Panc1 (cell line): ENCODE measurements at regions not wholly inside any gene's neighbourhood (a gene's known extent, or its start where the extent isn't known, plus 50 kb on each side); places are given as distances from the start of the nearest gene placed in this dataset.

Experiments
- POLR2AphosphoS5 ChIP-seq: IDR thresholded peaks from 2 replicates; pipeline ENCODE4 v1.6.1; 2012; ENCODE audit warnings: mild to moderate bottlenecking, low read depth, low read length, moderate library complexity
- TF ChIP-seq, protein P1 (sequence below): fragments of 450-650 bp; IDR thresholded peaks from 2 replicates; pipeline ENCODE4 v1.5.1; 2017; ENCODE audit warnings: mild to moderate bottlenecking

DNA sequence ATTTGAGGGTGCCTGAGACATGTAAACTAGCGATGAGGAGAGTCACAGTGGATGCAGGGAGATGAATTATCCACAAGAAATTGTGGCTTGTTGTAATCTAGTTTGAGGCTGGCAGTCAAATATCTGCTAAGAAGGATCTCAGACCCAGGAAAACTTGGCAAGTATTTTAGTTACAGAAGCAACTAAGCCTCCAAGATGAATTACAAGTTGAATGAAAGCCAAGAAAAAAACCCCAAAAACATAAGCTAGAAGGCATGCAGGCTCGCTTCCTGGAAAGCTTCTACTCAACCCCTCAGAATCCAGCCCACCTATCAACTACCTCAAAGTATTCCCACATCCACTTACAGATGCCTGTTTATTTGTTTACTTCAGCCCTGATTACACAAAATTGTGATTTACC lies 696.9 kb downstream of the MAT2B start:
- TF ChIP-seq, protein P1, sequence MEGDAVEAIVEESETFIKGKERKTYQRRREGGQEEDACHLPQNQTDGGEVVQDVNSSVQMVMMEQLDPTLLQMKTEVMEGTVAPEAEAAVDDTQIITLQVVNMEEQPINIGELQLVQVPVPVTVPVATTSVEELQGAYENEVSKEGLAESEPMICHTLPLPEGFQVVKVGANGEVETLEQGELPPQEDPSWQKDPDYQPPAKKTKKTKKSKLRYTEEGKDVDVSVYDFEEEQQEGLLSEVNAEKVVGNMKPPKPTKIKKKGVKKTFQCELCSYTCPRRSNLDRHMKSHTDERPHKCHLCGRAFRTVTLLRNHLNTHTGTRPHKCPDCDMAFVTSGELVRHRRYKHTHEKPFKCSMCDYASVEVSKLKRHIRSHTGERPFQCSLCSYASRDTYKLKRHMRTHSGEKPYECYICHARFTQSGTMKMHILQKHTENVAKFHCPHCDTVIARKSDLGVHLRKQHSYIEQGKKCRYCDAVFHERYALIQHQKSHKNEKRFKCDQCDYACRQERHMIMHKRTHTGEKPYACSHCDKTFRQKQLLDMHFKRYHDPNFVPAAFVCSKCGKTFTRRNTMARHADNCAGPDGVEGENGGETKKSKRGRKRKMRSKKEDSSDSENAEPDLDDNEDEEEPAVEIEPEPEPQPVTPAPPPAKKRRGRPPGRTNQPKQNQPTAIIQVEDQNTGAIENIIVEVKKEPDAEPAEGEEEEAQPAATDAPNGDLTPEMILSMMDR = no peak
- TF ChIP-seq POLR2AphosphoS5 = no peak
